HTR-8/SVneo (cell line): ENCODE measurements at regions not wholly inside any gene's neighbourhood (a gene's known extent, or its start where the extent isn't known, plus 50 kb on each side); places are given as distances from the start of the nearest gene placed in this dataset.
A peak's percentile ranks its signal among the peaks of the same experiment; 100 is the strongest.
"Not testable (repeated sequence)": the region's sequence is repeated elsewhere in the genome, so short reads cannot be mapped to it uniquely, and the experiment has no call there.

Source experiments
- DNase-seq: peaks from one replicate; pipeline ENCODE4 v3.0.0; 2011; ENCODE audit warnings: low spot score, mixed read lengths; ENCODE audit not compliant: insufficient read length
- FAIRE-seq: peaks from 2 replicates; lab custom pipeline; 2011; peaks lifted over from hg19 to GRCh38; lab: Jason Lieb, UNC

GRCh38 chr4:130028552-130028951, 932.6 kb downstream of the C4orf33 start:
- FAIRE-seq (no peak), DNase-seq (no peak)

GRCh38 chr4:130029442-130029841, 933.5 kb downstream of the C4orf33 start:
- FAIRE-seq (peak; percentile 62), DNase-seq (no peak)

- FAIRE-seq (no peak), DNase-seq (no peak)
Observed at GRCh38 chr4:130031858-130032257, 935.9 kb downstream of the C4orf33 start.

- not testable (repeated sequence) for DNase-seq, FAIRE-seq
Observed at GRCh38 chr4:130033657-130034056, 937.7 kb downstream of the C4orf33 start.

- FAIRE-seq (no peak), DNase-seq (no peak)
Observed at GRCh38 chr4:130034876-130035275, 938.9 kb downstream of the C4orf33 start.

GRCh38 chr4:130035391-130035790, 939.4 kb downstream of the C4orf33 start:
- DNase-seq: peak; percentile 10
- no peak for FAIRE-seq

- DNase-seq, FAIRE-seq: not testable (repeated sequence)
Observed at GRCh38 chr4:130037866-130038265, 941.9 kb downstream of the C4orf33 start.

- FAIRE-seq: not testable (repeated sequence)
Observed at GRCh38 chr4:130038540-130038939, 942.6 kb downstream of the C4orf33 start.

GRCh38 chr4:130043732-130044160, 947.8 kb downstream of the C4orf33 start:
- DNase-seq: no peak
- no peak for FAIRE-seq

More at GRCh38 chr4:130038540-130038939, 942.6 kb downstream of the C4orf33 start:
- not testable (repeated sequence) for DNase-seq

GRCh38 chr4:130044788-130045531, 949.0 kb downstream of the C4orf33 start:
- no peak for FAIRE-seq

GRCh38 chr4:130053723-130054122, 957.8 kb downstream of the C4orf33 start:
- FAIRE-seq (no peak), DNase-seq (no peak)

More at GRCh38 chr4:130044788-130045531, 949.0 kb downstream of the C4orf33 start:
- DNase-seq: no peak

GRCh38 chr4:130054908-130055307, 959.0 kb downstream of the C4orf33 start:
- DNase-seq: no peak
- no peak for FAIRE-seq

GRCh38 chr4:130056286-130056685, 960.3 kb downstream of the C4orf33 start:
- no peak for DNase-seq

GRCh38 chr4:130064471-130064870, 968.5 kb downstream of the C4orf33 start:
- no peak for FAIRE-seq

More at GRCh38 chr4:130056286-130056685, 960.3 kb downstream of the C4orf33 start:
- FAIRE-seq: no peak

GRCh38 chr4:130067419-130067818, 971.5 kb downstream of the C4orf33 start:
- no peak for DNase-seq
- FAIRE-seq: no peak

More at GRCh38 chr4:130064471-130064870, 968.5 kb downstream of the C4orf33 start:
- DNase-seq: no peak

- DNase-seq (no peak), FAIRE-seq (no peak)
Observed at GRCh38 chr4:130068072-130068471, 972.1 kb downstream of the C4orf33 start.

- FAIRE-seq (no peak), DNase-seq (no peak)
Observed at GRCh38 chr4:130071746-130072145, 975.8 kb downstream of the C4orf33 start.

GRCh38 chr4:130073145-130073790, 977.3 kb downstream of the C4orf33 start:
- DNase-seq (no peak), FAIRE-seq (no peak)

GRCh38 chr4:130074096-130074495, 978.1 kb downstream of the C4orf33 start:
- DNase-seq (no peak), FAIRE-seq (peak; percentile 55)

GRCh38 chr4:130077275-130077674, 981.3 kb downstream of the C4orf33 start:
- DNase-seq (peak; percentile 25), FAIRE-seq (no peak)

GRCh38 chr4:130079027-130079426, 983.1 kb downstream of the C4orf33 start:
- FAIRE-seq, DNase-seq: not testable (repeated sequence)
